Keratinocyte (primary cell): ENCODE measurements at regions not wholly inside any gene's neighbourhood (a gene's known extent, or its start where the extent isn't known, plus 50 kb on each side); places are given as distances from the start of the nearest gene placed in this dataset.

Experiments
- DNase-seq: peaks from one replicate; pipeline ENCODE4 v3.0.0-alpha.2; 2011; ENCODE audit warnings: low read depth, missing footprints, low spot score
- FAIRE-seq: peaks from 2 replicates; lab custom pipeline; 2011; peaks lifted over from hg19 to GRCh38; lab: Jason Lieb, UNC
- H2AFZ ChIP-seq: 2 replicates; pipeline ENCODE4 v1.6.0; 2012; ENCODE audit warnings: low read length, control low read depth, inconsistent platforms; ENCODE audit not compliant: control insufficient read depth
- H3K27ac ChIP-seq: 2 replicates; pipeline ENCODE4 v1.5.1; 2011; ENCODE audit warnings: low read length; ENCODE audit not compliant: control insufficient read depth, insufficient read depth
- H3K27me3 ChIP-seq: 3 replicates; pipeline ENCODE4 v1.6.0; 2011; ENCODE audit warnings: low read length; ENCODE audit not compliant: control insufficient read depth, insufficient read depth; ENCODE audit errors: extremely low read depth
- H3K36me3 ChIP-seq, 2 experiments: 2 replicates in 1 of 2; 3 replicates in 1 of 2; pipeline ENCODE4 v1.5.1; 2011; ENCODE audit warnings: low read length in 2 of 2, mild to moderate bottlenecking in 1 of 2; ENCODE audit not compliant: control insufficient read depth in 2 of 2, insufficient read depth in 2 of 2; ENCODE audit errors: extremely low read depth in 1 of 2
- H3K4me1 ChIP-seq: 3 replicates; pipeline ENCODE4 v1.5.1; 2011; ENCODE audit warnings: low read length; ENCODE audit not compliant: control insufficient read depth, insufficient read depth; ENCODE audit errors: extremely low read depth
- H3K4me2 ChIP-seq: 3 replicates; pipeline ENCODE4 v1.6.0; 2011; ENCODE audit warnings: low read depth, low read length; ENCODE audit not compliant: control insufficient read depth, insufficient read depth; ENCODE audit errors: extremely low read depth
- H3K4me3 ChIP-seq, 3 experiments: fragments of 200-600 bp in 1 of 3; sonication (generic) in 1 of 3; 2 replicates in 2 of 3; 3 replicates in 1 of 3; pipeline ENCODE4 v1.5.1; 2011 to 2016; ENCODE audit warnings: low read length in 3 of 3, mild to moderate bottlenecking in 3 of 3, control low read depth in 2 of 3, inconsistent platforms in 1 of 3, low read depth in 1 of 3, mixed read lengths in 1 of 3, mixed run types in 1 of 3, moderate library complexity in 1 of 3; ENCODE audit not compliant: control insufficient read depth in 2 of 3, insufficient read depth in 2 of 3; ENCODE audit errors: extremely low read depth in 1 of 3
- H3K79me2 ChIP-seq: 2 replicates; pipeline ENCODE4 v1.6.0; 2012; ENCODE audit warnings: low read length; ENCODE audit not compliant: control insufficient read depth, insufficient read depth
- H3K9ac ChIP-seq: 3 replicates; pipeline ENCODE4 v1.6.0; 2011; ENCODE audit warnings: low read length; ENCODE audit not compliant: control insufficient read depth, insufficient read depth; ENCODE audit errors: extremely low read depth
- H3K9me1 ChIP-seq: 3 replicates; pipeline ENCODE4 v1.6.0; 2011; ENCODE audit warnings: low read length; ENCODE audit not compliant: control insufficient read depth, insufficient read depth; ENCODE audit errors: extremely low read depth
- H3K9me3 ChIP-seq: 2 replicates; pipeline ENCODE4 v1.5.1; 2012; ENCODE audit warnings: low read depth, low read length; ENCODE audit not compliant: control insufficient read depth
- H4K20me1 ChIP-seq: 3 replicates; pipeline ENCODE4 v1.6.0; 2011; ENCODE audit warnings: low read length; ENCODE audit not compliant: control insufficient read depth, insufficient read depth; ENCODE audit errors: extremely low read depth
- EZH2 ChIP-seq: IDR thresholded peaks from one replicate; pipeline ENCODE4 v1.6.1; 2012; ENCODE audit warnings: inconsistent platforms, mild to moderate bottlenecking, low read length, moderate library complexity
- dilution Hi-C: fragments of 300-500 bp; cut with MboI; formaldehyde crosslinking; loops from one replicate; pipeline ENCODE4 v1.7.0; 2020; ENCODE audit warnings: low sequenced_read_pairs; ENCODE audit not compliant: extremely low pct_ligation_motif_present
- TF ChIP-seq, protein P1 (sequence below), 3 experiments: IDR thresholded peaks in 1 of 3; conservative IDR thresholded peaks in 1 of 3; optimal IDR thresholded peaks in 1 of 3; 2 replicates in 2 of 3; 3 replicates in 1 of 3; pipeline versions ENCODE3 to v1.5.1; 2011; ENCODE audit warnings: low read length in 3 of 3, mild to moderate bottlenecking in 3 of 3, moderate library complexity in 2 of 3, control low read depth in 1 of 3, inconsistent platforms in 1 of 3; ENCODE audit not compliant: insufficient read depth in 2 of 3; ENCODE audit errors: extremely low read depth in 1 of 3

GRCh38 chr3:110261141-110261540 lies 810.5 kb upstream of the NECTIN3 start:
- dilution Hi-C loops, result no loop called here
- Histone ChIP-seq H3K79me2 (no peaks in the 10 kb centered on the region), H3K9me1 (no peaks in the 10 kb centered on the region), H3K9me3 (no peaks in the 10 kb centered on the region), H3K36me3 (no peaks in the 10 kb centered on the region), H4K20me1 (no peaks in the 10 kb centered on the region), H3K27me3 (no peaks in the 10 kb centered on the region), H2AFZ (no peak overlapping the region), H3K27ac (no peak overlapping the region), H3K4me3 (no peak overlapping the region), H3K9ac (no peak overlapping the region), H3K4me1 (no peaks in the 10 kb centered on the region), H3K4me2 (no peak overlapping the region)
- TF ChIP-seq, protein P1, sequence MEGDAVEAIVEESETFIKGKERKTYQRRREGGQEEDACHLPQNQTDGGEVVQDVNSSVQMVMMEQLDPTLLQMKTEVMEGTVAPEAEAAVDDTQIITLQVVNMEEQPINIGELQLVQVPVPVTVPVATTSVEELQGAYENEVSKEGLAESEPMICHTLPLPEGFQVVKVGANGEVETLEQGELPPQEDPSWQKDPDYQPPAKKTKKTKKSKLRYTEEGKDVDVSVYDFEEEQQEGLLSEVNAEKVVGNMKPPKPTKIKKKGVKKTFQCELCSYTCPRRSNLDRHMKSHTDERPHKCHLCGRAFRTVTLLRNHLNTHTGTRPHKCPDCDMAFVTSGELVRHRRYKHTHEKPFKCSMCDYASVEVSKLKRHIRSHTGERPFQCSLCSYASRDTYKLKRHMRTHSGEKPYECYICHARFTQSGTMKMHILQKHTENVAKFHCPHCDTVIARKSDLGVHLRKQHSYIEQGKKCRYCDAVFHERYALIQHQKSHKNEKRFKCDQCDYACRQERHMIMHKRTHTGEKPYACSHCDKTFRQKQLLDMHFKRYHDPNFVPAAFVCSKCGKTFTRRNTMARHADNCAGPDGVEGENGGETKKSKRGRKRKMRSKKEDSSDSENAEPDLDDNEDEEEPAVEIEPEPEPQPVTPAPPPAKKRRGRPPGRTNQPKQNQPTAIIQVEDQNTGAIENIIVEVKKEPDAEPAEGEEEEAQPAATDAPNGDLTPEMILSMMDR (optimal IDR thresholded peaks at IDR 0.05 in 1 of 3, IDR thresholded peaks at IDR 0.05 in 1 of 3, conservative IDR thresholded peaks at IDR 0.05 in 1 of 3; ENCODE audit: extremely low read depth in 1 of 3, insufficient read depth in 2 of 3, low read length in 3 of 3), result no peak
- TF ChIP-seq EZH2, result no peak
- no peak for FAIRE-seq
- no peak for DNase-seq

DNA sequence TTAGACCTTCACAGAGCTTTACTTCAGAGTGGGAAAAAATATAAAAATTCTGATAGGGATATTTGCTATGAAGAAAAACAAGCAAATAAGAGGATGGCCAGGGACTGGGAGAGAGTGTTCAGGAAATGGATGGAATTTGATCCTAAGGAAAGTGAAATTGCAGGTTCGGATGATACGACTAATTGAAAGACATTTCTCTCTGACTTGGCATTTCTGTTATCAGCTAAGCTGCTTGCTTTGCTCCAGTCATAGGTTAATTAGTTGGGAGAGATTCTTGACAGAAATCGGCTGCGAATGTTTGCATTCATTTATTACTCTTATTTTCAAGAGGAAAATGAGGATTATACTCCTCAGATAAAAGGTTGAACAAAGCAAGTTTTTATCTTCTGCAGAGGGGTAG lies 808.7 kb upstream of the NECTIN3 start:
- Histone ChIP-seq H3K9ac (no peak overlapping the region), H3K27ac (no peak overlapping the region), H3K36me3 (no peaks in the 10 kb centered on the region), H3K4me2 (no peak overlapping the region), H2AFZ (no peak overlapping the region), H3K4me1 (no peaks in the 10 kb centered on the region), H3K27me3 (no peaks in the 10 kb centered on the region), H3K4me3 (no peak overlapping the region), H3K9me1 (no peaks in the 10 kb centered on the region), H3K79me2 (no peaks in the 10 kb centered on the region), H3K9me3 (no peaks in the 10 kb centered on the region), H4K20me1 (no peaks in the 10 kb centered on the region)
- TF ChIP-seq, protein P1 (optimal IDR thresholded peaks at IDR 0.05 in 1 of 3, IDR thresholded peaks at IDR 0.05 in 1 of 3, conservative IDR thresholded peaks at IDR 0.05 in 1 of 3; ENCODE audit: extremely low read depth in 1 of 3, insufficient read depth in 2 of 3, low read length in 3 of 3), result no peak
- no peak for TF ChIP-seq EZH2
- FAIRE-seq, result no peak
- dilution Hi-C loops, result no loop called here
- DNase-seq, result no peak
